ENCODE measurements at regions not wholly inside any gene's neighbourhood (a gene's known extent, or its start where the extent isn't known, plus 50 kb on each side); places are given as distances from the start of the nearest gene placed in this dataset.
A peak's percentile ranks its signal among the peaks of the same experiment; 100 is the strongest.

DNA sequence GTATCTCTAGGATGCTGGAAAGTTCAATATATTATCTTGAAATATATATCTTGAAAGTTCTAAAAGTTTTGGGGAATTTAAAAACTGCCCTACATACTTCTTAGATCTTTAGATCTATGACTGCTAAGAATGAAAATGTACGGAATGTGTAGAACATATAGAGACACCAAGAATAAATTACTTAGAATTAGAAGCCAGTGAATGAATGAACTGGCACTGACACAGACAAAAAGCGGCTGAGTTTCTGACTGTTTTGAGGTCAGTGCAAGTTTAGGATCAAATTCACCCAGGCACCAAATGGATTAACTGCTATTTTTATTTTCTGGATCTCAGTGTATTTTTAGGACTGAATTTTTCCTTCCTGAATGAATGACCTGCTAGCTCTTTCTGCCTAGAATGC, 411.2 kb downstream of the KCTD12 start:
- intact Hi-C loops (cut with DNase I; ENCODE audit: low total_unique reads): loop anchor here (10.0 kb wide), 1 partner anchor 600 kb away; no protein-coding TSS in a partner anchor

DNA sequence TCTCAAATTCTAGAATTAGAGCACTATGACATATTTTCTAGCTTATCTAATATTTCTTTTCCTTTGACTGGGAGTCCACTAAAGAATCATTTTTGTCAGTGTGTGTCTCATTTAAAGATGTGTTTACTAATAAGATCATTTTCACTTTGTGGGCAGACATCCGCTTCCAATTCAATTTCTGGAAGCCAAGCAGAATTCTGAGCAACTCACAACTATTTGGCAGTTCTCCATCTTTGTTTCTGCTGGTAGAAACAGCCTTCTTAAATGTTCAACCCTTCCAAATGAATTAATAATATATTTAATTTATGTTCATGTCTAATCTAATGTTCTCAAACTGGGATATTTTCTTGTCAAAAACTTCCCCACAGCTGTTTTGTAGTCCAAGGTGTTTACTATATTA, 411.8 kb downstream of the KCTD12 start:
- H3K4me1 ChIP-seq: peaks cover 13% of the 10 kb centered on the region
- WGBS, 2 donors: 52 to 53% methylated on average over 1 of the region's 1 CpG
- intact Hi-C loops (cut with DNase I; ENCODE audit: low total_unique reads): loop anchor here (10.0 kb wide), 1 partner anchor 600 kb away; no protein-coding TSS in a partner anchor
- H3K27me3 ChIP-seq: no peaks in the 10 kb centered on the region
- TF ChIP-seq POLR2A (IDR thresholded peaks at IDR 0.05): no peak
- TF ChIP-seq, protein P1, sequence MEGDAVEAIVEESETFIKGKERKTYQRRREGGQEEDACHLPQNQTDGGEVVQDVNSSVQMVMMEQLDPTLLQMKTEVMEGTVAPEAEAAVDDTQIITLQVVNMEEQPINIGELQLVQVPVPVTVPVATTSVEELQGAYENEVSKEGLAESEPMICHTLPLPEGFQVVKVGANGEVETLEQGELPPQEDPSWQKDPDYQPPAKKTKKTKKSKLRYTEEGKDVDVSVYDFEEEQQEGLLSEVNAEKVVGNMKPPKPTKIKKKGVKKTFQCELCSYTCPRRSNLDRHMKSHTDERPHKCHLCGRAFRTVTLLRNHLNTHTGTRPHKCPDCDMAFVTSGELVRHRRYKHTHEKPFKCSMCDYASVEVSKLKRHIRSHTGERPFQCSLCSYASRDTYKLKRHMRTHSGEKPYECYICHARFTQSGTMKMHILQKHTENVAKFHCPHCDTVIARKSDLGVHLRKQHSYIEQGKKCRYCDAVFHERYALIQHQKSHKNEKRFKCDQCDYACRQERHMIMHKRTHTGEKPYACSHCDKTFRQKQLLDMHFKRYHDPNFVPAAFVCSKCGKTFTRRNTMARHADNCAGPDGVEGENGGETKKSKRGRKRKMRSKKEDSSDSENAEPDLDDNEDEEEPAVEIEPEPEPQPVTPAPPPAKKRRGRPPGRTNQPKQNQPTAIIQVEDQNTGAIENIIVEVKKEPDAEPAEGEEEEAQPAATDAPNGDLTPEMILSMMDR (IDR thresholded peaks at IDR 0.05): no peak
- no peaks in the 10 kb centered on the region for H3K36me3 ChIP-seq (ENCODE audit: low read depth, missing control alignments)
- no peak for DNase-seq
- H3K9me3 ChIP-seq: no peaks in the 10 kb centered on the region
- H3K4me3 ChIP-seq: no peak overlapping the region
- no peak overlapping the region for H3K27ac ChIP-seq

More for the DNA sequence above, 411.2 kb downstream of the KCTD12 start:
- no peaks in the 10 kb centered on the region for H3K9me3 ChIP-seq
- WGBS, 2 donors: 77 to 82% methylated on average over 2 of the region's 2 CpGs
- H3K27ac ChIP-seq: no peak overlapping the region
- no peak overlapping the region for H3K4me3 ChIP-seq
- no peaks in the 10 kb centered on the region for H3K36me3 ChIP-seq (ENCODE audit: low read depth, missing control alignments)
- H3K4me1 ChIP-seq: peaks cover 13% of the 10 kb centered on the region
- no peaks in the 10 kb centered on the region for H3K27me3 ChIP-seq
- no peak for TF ChIP-seq POLR2A (IDR thresholded peaks at IDR 0.05)
- TF ChIP-seq, protein P1 (IDR thresholded peaks at IDR 0.05): no peak
- no peak for DNase-seq

DNA sequence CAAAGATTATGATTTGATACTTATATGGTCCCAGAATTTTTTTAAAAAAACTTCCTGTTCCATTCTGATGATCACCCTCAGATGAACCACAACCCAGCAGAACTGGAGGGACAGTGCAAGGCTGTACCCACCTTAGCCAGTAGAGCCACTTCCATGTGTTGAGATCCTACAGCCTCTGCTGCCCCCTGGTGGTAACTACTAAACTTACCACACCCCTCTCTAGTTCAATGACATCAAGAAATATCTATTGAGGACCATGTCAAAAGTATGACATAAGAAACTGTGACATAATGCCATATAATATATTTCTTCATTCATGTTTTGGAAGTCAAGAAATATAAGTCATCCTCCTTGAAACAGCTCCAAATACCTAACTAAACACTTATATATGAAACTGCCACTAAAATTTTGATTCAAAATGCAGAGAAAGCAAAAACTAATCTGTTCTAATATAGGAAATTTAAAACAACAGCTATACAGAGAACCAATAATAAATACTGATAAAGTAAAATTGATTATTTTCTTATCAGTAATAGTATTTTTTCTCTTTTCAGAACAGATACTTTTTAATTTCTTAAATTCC, 412.6 kb downstream of the KCTD12 start:
- H3K4me3 ChIP-seq: no peak overlapping the region
- H3K36me3 ChIP-seq (ENCODE audit: low read depth, missing control alignments): no peaks in the 10 kb centered on the region
- H3K9me3 ChIP-seq: no peaks in the 10 kb centered on the region
- H3K27ac ChIP-seq: peak overlapping the region in 1 of 2 donors; percentile 32
- H3K4me1 ChIP-seq: peaks cover 13% of the 10 kb centered on the region
- no peak for TF ChIP-seq POLR2A (IDR thresholded peaks at IDR 0.05)
- TF ChIP-seq, protein P1 (IDR thresholded peaks at IDR 0.05): peak; percentile 92 to 98 (median 96)
- no peaks in the 10 kb centered on the region for H3K27me3 ChIP-seq
- DNase-seq: peak; percentile 92
- intact Hi-C loops (cut with DNase I; ENCODE audit: low total_unique reads): loop anchor here (10.0 kb wide), 1 partner anchor 599 kb away; no protein-coding TSS in a partner anchor

DNA sequence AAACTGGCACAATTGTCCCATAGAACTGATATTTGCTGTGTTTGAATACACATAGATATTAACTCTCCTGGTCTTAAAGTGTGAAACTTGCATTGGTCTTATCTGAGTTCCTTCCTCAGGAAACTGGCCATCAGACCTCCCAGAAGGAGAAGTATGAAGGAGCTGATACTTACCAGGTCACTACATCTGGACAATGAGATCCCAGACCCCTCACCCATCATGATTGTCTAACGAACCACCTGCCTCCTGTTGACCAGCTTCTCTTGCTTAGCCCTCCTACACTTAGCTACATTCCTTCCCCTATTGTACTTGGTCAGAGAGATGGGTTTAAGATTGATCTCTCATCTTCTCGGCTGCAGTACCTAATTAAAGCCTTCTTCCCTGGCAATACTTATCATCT, 413.3 kb downstream of the KCTD12 start:
- H3K9me3 ChIP-seq: no peaks in the 10 kb centered on the region
- H3K4me3 ChIP-seq: no peak overlapping the region
- H3K27me3 ChIP-seq: no peaks in the 10 kb centered on the region
- no peaks in the 10 kb centered on the region for H3K36me3 ChIP-seq (ENCODE audit: low read depth, missing control alignments)
- TF ChIP-seq, protein P1 (IDR thresholded peaks at IDR 0.05): no peak
- TF ChIP-seq POLR2A (IDR thresholded peaks at IDR 0.05): no peak
- H3K4me1 ChIP-seq: peaks cover 13% of the 10 kb centered on the region
- H3K27ac ChIP-seq: peak overlapping the region in 1 of 2 donors; percentile 32
- intact Hi-C loops (cut with DNase I; ENCODE audit: low total_unique reads): loop anchor here (10.0 kb wide), 1 partner anchor 598 kb away; no protein-coding TSS in a partner anchor
- no peak for DNase-seq
- WGBS, 2 donors: 81 to 88% methylated on average over 2 of the region's 2 CpGs

DNA sequence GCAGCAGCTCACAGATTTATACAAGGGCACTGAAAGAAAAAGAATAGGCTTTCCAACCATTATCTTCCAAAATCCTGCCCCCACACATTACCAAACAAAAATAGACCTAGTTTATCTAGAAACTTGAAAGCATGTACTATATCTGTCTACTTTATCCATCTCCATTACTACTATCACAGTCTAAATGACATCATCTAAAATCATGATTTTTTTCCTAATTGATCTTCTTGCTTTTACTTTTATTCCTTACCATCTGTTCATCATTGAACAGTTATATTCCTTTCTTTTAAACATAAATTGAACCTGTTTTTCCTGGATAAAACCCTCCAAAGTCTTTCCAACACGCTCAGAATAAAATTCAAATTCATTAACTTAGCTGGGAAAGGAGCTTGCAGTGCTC, 414.7 kb downstream of the KCTD12 start:
- TF ChIP-seq POLR2A (IDR thresholded peaks at IDR 0.05): no peak
- TF ChIP-seq, protein P1 (IDR thresholded peaks at IDR 0.05): no peak
- H3K27ac ChIP-seq: peak overlapping the region in 1 of 2 donors; percentile 46
- no peak for DNase-seq
- intact Hi-C loops (cut with DNase I; ENCODE audit: low total_unique reads): loop anchor here (10.0 kb wide), 1 partner anchor 597 kb away; no protein-coding TSS in a partner anchor
- H3K9me3 ChIP-seq: no peaks in the 10 kb centered on the region
- no peaks in the 10 kb centered on the region for H3K36me3 ChIP-seq (ENCODE audit: low read depth, missing control alignments)
- H3K4me3 ChIP-seq: no peak overlapping the region
- peaks cover 5% of the 10 kb centered on the region for H3K4me1 ChIP-seq
- WGBS, 2 donors: 66 to 74% methylated on average over 1 of the region's 1 CpG
- no peaks in the 10 kb centered on the region for H3K27me3 ChIP-seq

Data from testis (tissue), 2 donors.